ENCODE measurements at regions not wholly inside any gene's neighbourhood (a gene's known extent, or its start where the extent isn't known, plus 50 kb on each side); places are given as distances from the start of the nearest gene placed in this dataset.
"Not testable (repeated sequence)": the region's sequence is repeated elsewhere in the genome, so short reads cannot be mapped to it uniquely, and the experiment has no call there.

- peak; percentile 65 to 66 for DNase-seq
- WGBS (ENCODE audit: insufficient coverage), result 52% methylated on average over 12 of the region's 13 CpGs
- intact Hi-C loops (cut with micrococcal nuclease); ATAC-seq; H3K36me3 ChIP-seq (ENCODE audit: control insufficient read depth, insufficient read depth, low read length); H3K9me3 ChIP-seq (ENCODE audit: control insufficient read depth, insufficient read depth, low read length); H3K4me3 ChIP-seq (ENCODE audit: low read length); H3K36me3 Mint-ChIP-seq; H3K9me3 Mint-ChIP-seq; H3K27ac Mint-ChIP-seq; H3K27ac ChIP-seq (ENCODE audit: low read length): not testable (repeated sequence)
- TF ChIP-seq CTCF (IDR thresholded peaks at IDR 0.05), result peak; percentile 68
- H3K4me1 Mint-ChIP-seq, result peaks cover 22% of the 10 kb centered on the region in 2 donors
- Histone ChIP-seq H3K4me1 (ENCODE audit: control insufficient read depth, insufficient read depth, low read length) (peaks cover 17% of the 10 kb centered on the region), H3K27me3 (ENCODE audit: control insufficient read depth, insufficient read depth, low read length) (peaks cover 13% of the 10 kb centered on the region)
- peaks cover 31 to 49% of the 10 kb centered on the region in 2 donors for H3K27me3 Mint-ChIP-seq (ENCODE audit: low read depth in 2 of 2)
- H3K4me3 Mint-ChIP-seq, result peak overlapping the region; percentile 6
Measured at GRCh38 chr14:106170163-106170658, 643.8 kb downstream of the TMEM121 start.

GRCh38 chr14:106174206-106174605 lies 647.8 kb downstream of the TMEM121 start:
- H3K4me1 ChIP-seq (ENCODE audit: control insufficient read depth, insufficient read depth, low read length), result peaks cover 25% of the 10 kb centered on the region
- Mint-ChIP-seq H3K27ac (peak overlapping the region; percentile 66 to 70), H3K4me3 (peak overlapping the region; percentile 35), H3K4me1 (peaks cover 31 to 49% of the 10 kb centered on the region in 2 donors), H3K9me3 (no peaks in the 10 kb centered on the region), H3K36me3 (no peaks in the 10 kb centered on the region), H3K27me3 (ENCODE audit: low read depth in 2 of 2) (peaks cover 25 to 58% of the 10 kb centered on the region in 2 donors)
- intact Hi-C loops (cut with micrococcal nuclease), result no loop called here
- DNase-seq (peak in 1 of 2 donors; percentile 85), ATAC-seq (peak; percentile 67 to 75 (median 73))
- no peak overlapping the region for H3K4me3 ChIP-seq (ENCODE audit: low read length)
- peak overlapping the region; percentile 31 for H3K27ac ChIP-seq (ENCODE audit: low read length)
- no peak for TF ChIP-seq CTCF (IDR thresholded peaks at IDR 0.05)
- no peaks in the 10 kb centered on the region for H3K9me3 ChIP-seq (ENCODE audit: control insufficient read depth, insufficient read depth, low read length)
- peaks cover 5% of the 10 kb centered on the region for H3K27me3 ChIP-seq (ENCODE audit: control insufficient read depth, insufficient read depth, low read length)
- no peaks in the 10 kb centered on the region for H3K36me3 ChIP-seq (ENCODE audit: control insufficient read depth, insufficient read depth, low read length)
- WGBS (ENCODE audit: insufficient coverage), result 12% methylated on average over 6 of the region's 7 CpGs

GRCh38 chr14:106177266-106178246 lies 651.2 kb downstream of the TMEM121 start:
- ATAC-seq (peak; percentile 81 to 91 (median 85)), DNase-seq (peak in 1 of 2 donors; percentile 79)
- H3K4me3 ChIP-seq (ENCODE audit: low read length); intact Hi-C loops (cut with micrococcal nuclease); H3K36me3 Mint-ChIP-seq; H3K36me3 ChIP-seq (ENCODE audit: control insufficient read depth, insufficient read depth, low read length); H3K9me3 ChIP-seq (ENCODE audit: control insufficient read depth, insufficient read depth, low read length); H3K27ac ChIP-seq (ENCODE audit: low read length); H3K9me3 Mint-ChIP-seq: not testable (repeated sequence)
- H3K4me3 Mint-ChIP-seq, result peak overlapping the region; percentile 2
- peaks cover 36 to 49% of the 10 kb centered on the region in 2 donors for H3K4me1 Mint-ChIP-seq
- peak; percentile 41 for TF ChIP-seq CTCF (IDR thresholded peaks at IDR 0.05)
- H3K4me1 ChIP-seq (ENCODE audit: control insufficient read depth, insufficient read depth, low read length), result peaks cover 25% of the 10 kb centered on the region
- H3K27me3 ChIP-seq (ENCODE audit: control insufficient read depth, insufficient read depth, low read length), result peaks cover 15% of the 10 kb centered on the region
- WGBS (ENCODE audit: insufficient coverage), result 50% methylated on average over 1 of the region's 7 CpGs
- H3K27me3 Mint-ChIP-seq (ENCODE audit: low read depth in 2 of 2), result peaks cover 40 to 61% of the 10 kb centered on the region in 2 donors
- peak overlapping the region; percentile 7 to 57 for H3K27ac Mint-ChIP-seq

Measured in natural killer cell (primary cell).